IPS-15b (cell line): ENCODE measurements at regions not wholly inside any gene's neighbourhood (a gene's known extent, or its start where the extent isn't known, plus 50 kb on each side); places are given as distances from the start of the nearest gene placed in this dataset.

Experiments
- H3K27me3 ChIP-seq: one replicate; pipeline ENCODE4 v1.6.1; 2013; ENCODE audit warnings: low read length; ENCODE audit not compliant: control insufficient read depth, insufficient read depth
- H3K36me3 ChIP-seq: one replicate; pipeline ENCODE4 v1.6.1; 2013; ENCODE audit warnings: low read length; ENCODE audit not compliant: control insufficient read depth, insufficient read depth
- H3K4me1 ChIP-seq: one replicate; pipeline ENCODE4 v1.6.1; 2013; ENCODE audit warnings: mild to moderate bottlenecking, low read length; ENCODE audit not compliant: control insufficient read depth, insufficient read depth
- H3K4me3 ChIP-seq: one replicate; pipeline ENCODE4 v1.5.1; 2013; ENCODE audit warnings: low read depth, low read length
- H3K9ac ChIP-seq: one replicate; pipeline ENCODE4 v1.6.1; 2013; ENCODE audit warnings: low read depth, mild to moderate bottlenecking, low read length
- H3K9me3 ChIP-seq: one replicate; pipeline ENCODE4 v1.6.1; 2013; ENCODE audit warnings: mild to moderate bottlenecking, low read length; ENCODE audit not compliant: control insufficient read depth, insufficient read depth

GRCh38 chr4:178838776-178839175 lies 1396.5 kb upstream of the AGA start:
- no peak overlapping the region for H3K9ac ChIP-seq
- H3K9me3 ChIP-seq = no peaks in the 10 kb centered on the region
- no peaks in the 10 kb centered on the region for H3K36me3 ChIP-seq
- no peaks in the 10 kb centered on the region for H3K27me3 ChIP-seq
- no peaks in the 10 kb centered on the region for H3K4me1 ChIP-seq
- no peak overlapping the region for H3K4me3 ChIP-seq

GRCh38 chr4:178856139-178856800 lies 1414.0 kb upstream of the AGA start:
- Histone ChIP-seq H3K27me3 (no peaks in the 10 kb centered on the region), H3K4me3 (no peak overlapping the region), H3K9me3 (no peaks in the 10 kb centered on the region), H3K4me1 (no peaks in the 10 kb centered on the region), H3K36me3 (no peaks in the 10 kb centered on the region), H3K9ac (no peak overlapping the region)

GRCh38 chr4:178871476-178871875 lies 1429.2 kb upstream of the AGA start:
- H3K9me3 ChIP-seq = no peaks in the 10 kb centered on the region
- no peak overlapping the region for H3K9ac ChIP-seq
- no peaks in the 10 kb centered on the region for H3K4me1 ChIP-seq
- no peak overlapping the region for H3K4me3 ChIP-seq
- H3K36me3 ChIP-seq = no peaks in the 10 kb centered on the region
- H3K27me3 ChIP-seq = no peaks in the 10 kb centered on the region

GRCh38 chr4:178881937-178882336 lies 1439.7 kb upstream of the AGA start:
- H3K36me3 ChIP-seq = peaks cover 6% of the 10 kb centered on the region
- H3K9me3 ChIP-seq = peaks cover 7% of the 10 kb centered on the region
- H3K27me3 ChIP-seq = no peaks in the 10 kb centered on the region
- H3K4me3 ChIP-seq = peak overlapping the region; percentile 13
- H3K4me1 ChIP-seq = no peaks in the 10 kb centered on the region
- no peak overlapping the region for H3K9ac ChIP-seq

- no peak overlapping the region for H3K9ac ChIP-seq
- H3K9me3 ChIP-seq = no peaks in the 10 kb centered on the region
- H3K27me3 ChIP-seq = no peaks in the 10 kb centered on the region
- H3K4me1 ChIP-seq = no peaks in the 10 kb centered on the region
- H3K4me3 ChIP-seq = no peak overlapping the region
- H3K36me3 ChIP-seq = no peaks in the 10 kb centered on the region
These were observed 1451.9 kb upstream of the AGA start for GRCh38 chr4:178894126-178894525.

GRCh38 chr4:178899084-178899483 lies 1456.8 kb upstream of the AGA start:
- Histone ChIP-seq H3K36me3 (no peaks in the 10 kb centered on the region), H3K9ac (no peak overlapping the region), H3K4me1 (no peaks in the 10 kb centered on the region), H3K27me3 (no peaks in the 10 kb centered on the region), H3K9me3 (no peaks in the 10 kb centered on the region), H3K4me3 (no peak overlapping the region)

- Histone ChIP-seq H3K4me1 (peaks cover 8% of the 10 kb centered on the region), H3K9ac (no peak overlapping the region), H3K9me3 (peaks cover 8% of the 10 kb centered on the region), H3K4me3 (no peak overlapping the region), H3K36me3 (no peaks in the 10 kb centered on the region), H3K27me3 (no peaks in the 10 kb centered on the region)
These were observed 1475.5 kb upstream of the AGA start for GRCh38 chr4:178917756-178918155.

- Histone ChIP-seq H3K27me3 (no peaks in the 10 kb centered on the region), H3K4me3 (no peak overlapping the region), H3K9me3 (no peaks in the 10 kb centered on the region), H3K9ac (no peak overlapping the region), H3K36me3 (no peaks in the 10 kb centered on the region), H3K4me1 (no peaks in the 10 kb centered on the region)
These were observed 1494.9 kb upstream of the AGA start for GRCh38 chr4:178937130-178937529.

GRCh38 chr4:178941975-178942374 lies 1499.7 kb upstream of the AGA start:
- no peaks in the 10 kb centered on the region for H3K36me3 ChIP-seq
- H3K9me3 ChIP-seq = no peaks in the 10 kb centered on the region
- no peaks in the 10 kb centered on the region for H3K4me1 ChIP-seq
- H3K9ac ChIP-seq = no peak overlapping the region
- H3K4me3 ChIP-seq = no peak overlapping the region
- H3K27me3 ChIP-seq = no peaks in the 10 kb centered on the region

GRCh38 chr4:178953447-178954120 lies 1511.3 kb upstream of the AGA start:
- H3K36me3 ChIP-seq = no peaks in the 10 kb centered on the region
- no peaks in the 10 kb centered on the region for H3K27me3 ChIP-seq
- no peaks in the 10 kb centered on the region for H3K4me1 ChIP-seq
- H3K4me3 ChIP-seq = no peak overlapping the region
- no peaks in the 10 kb centered on the region for H3K9me3 ChIP-seq
- H3K9ac ChIP-seq = no peak overlapping the region

- Histone ChIP-seq H3K9ac (no peak overlapping the region), H3K4me3 (no peak overlapping the region), H3K27me3 (no peaks in the 10 kb centered on the region), H3K4me1 (no peaks in the 10 kb centered on the region), H3K36me3 (no peaks in the 10 kb centered on the region), H3K9me3 (no peaks in the 10 kb centered on the region)
These were observed 1513.4 kb upstream of the AGA start for GRCh38 chr4:178955614-178956013.

GRCh38 chr4:178958725-178959440 lies 1516.6 kb upstream of the AGA start:
- H3K4me3 ChIP-seq = no peak overlapping the region
- H3K4me1 ChIP-seq = no peaks in the 10 kb centered on the region
- H3K36me3 ChIP-seq = no peaks in the 10 kb centered on the region
- H3K27me3 ChIP-seq = no peaks in the 10 kb centered on the region
- H3K9ac ChIP-seq = no peak overlapping the region
- H3K9me3 ChIP-seq = no peaks in the 10 kb centered on the region
